Activated effector memory CD4-positive, alpha-beta T cell treated with Interleukin-2 at 50 U/mL for 16 hours (primary cell): ENCODE measurements at regions not wholly inside any gene's neighbourhood (a gene's known extent, or its start where the extent isn't known, plus 50 kb on each side); places are given as distances from the start of the nearest gene placed in this dataset.
"Not testable (repeated sequence)": the region's sequence is repeated elsewhere in the genome, so short reads cannot be mapped to it uniquely, and the experiment has no call there.

Source experiments
- DNase-seq: peaks from one replicate; pipeline ENCODE4 v3.0.0-alpha.2; 2020

- not testable (repeated sequence) for DNase-seq
These were observed 135.6 kb upstream of the MVB12B start for GRCh38 chr9:126190994-126191393.

- DNase-seq = no peak
These were observed 127.8 kb upstream of the MVB12B start for GRCh38 chr9:126198854-126199253.

GRCh38 chr9:126203313-126203712 is 123.3 kb upstream of the MVB12B start:
- no peak for DNase-seq

GRCh38 chr9:126204197-126204596 is 122.4 kb upstream of the MVB12B start:
- DNase-seq = no peak

- no peak for DNase-seq
These were observed 121.9 kb upstream of the MVB12B start for GRCh38 chr9:126204708-126205225.

- no peak for DNase-seq
These were observed 121.4 kb upstream of the MVB12B start for GRCh38 chr9:126205265-126205664.

- no peak for DNase-seq
These were observed 120.7 kb upstream of the MVB12B start for GRCh38 chr9:126205845-126206498.

- no peak for DNase-seq
These were observed 119.4 kb upstream of the MVB12B start for GRCh38 chr9:126207256-126207655.

- no peak for DNase-seq
These were observed 118.3 kb upstream of the MVB12B start for GRCh38 chr9:126208216-126208758.

- DNase-seq = no peak
These were observed 115.1 kb upstream of the MVB12B start for GRCh38 chr9:126211441-126212074.

- DNase-seq = no peak
These were observed 111.1 kb upstream of the MVB12B start for GRCh38 chr9:126215486-126215885.

GRCh38 chr9:126216826-126217225 is 109.8 kb upstream of the MVB12B start:
- no peak for DNase-seq

- DNase-seq = no peak
These were observed 109.4 kb upstream of the MVB12B start for GRCh38 chr9:126217250-126217653.

- no peak for DNase-seq
These were observed 108.8 kb upstream of the MVB12B start for GRCh38 chr9:126217797-126218196.

- no peak for DNase-seq
These were observed 108.1 kb upstream of the MVB12B start for GRCh38 chr9:126218359-126219125.

GRCh38 chr9:126219166-126219565 is 107.5 kb upstream of the MVB12B start:
- DNase-seq = no peak

GRCh38 chr9:126219648-126220063 is 107.0 kb upstream of the MVB12B start:
- DNase-seq = no peak

GRCh38 chr9:126221480-126221879 is 105.1 kb upstream of the MVB12B start:
- DNase-seq = no peak

- DNase-seq = no peak
These were observed 104.2 kb upstream of the MVB12B start for GRCh38 chr9:126222363-126222834.

GRCh38 chr9:126222835-126223431 is 103.7 kb upstream of the MVB12B start:
- DNase-seq = no peak

- no peak for DNase-seq
These were observed 102.7 kb upstream of the MVB12B start for GRCh38 chr9:126223798-126224531.
